ENCODE measurements at regions not wholly inside any gene's neighbourhood (a gene's known extent, or its start where the extent isn't known, plus 50 kb on each side); places are given as distances from the start of the nearest gene placed in this dataset.
A peak's percentile ranks its signal among the peaks of the same experiment; 100 is the strongest.

GRCh38 chr3:111244760-111245159, 173.1 kb downstream of the NECTIN3 start:
- DNase-seq (ENCODE audit: low read depth in 2 of 2) = no peak

- DNase-seq (ENCODE audit: low read depth in 2 of 2) = peak in 1 of 2 experiments; percentile 40
Measured at GRCh38 chr3:111246967-111247760, 175.5 kb downstream of the NECTIN3 start.

- no peak for DNase-seq (ENCODE audit: low read depth in 2 of 2)
Measured at GRCh38 chr3:111248406-111248805, 176.8 kb downstream of the NECTIN3 start.

- DNase-seq (ENCODE audit: low read depth in 2 of 2) = no peak
Measured at GRCh38 chr3:111249421-111249820, 177.8 kb downstream of the NECTIN3 start.

GRCh38 chr3:111252779-111253178, 181.2 kb downstream of the NECTIN3 start:
- no peak for DNase-seq (ENCODE audit: low read depth in 2 of 2)

- no peak for DNase-seq (ENCODE audit: low read depth in 2 of 2)
Measured at GRCh38 chr3:111253733-111254132, 182.1 kb downstream of the NECTIN3 start.

- DNase-seq (ENCODE audit: low read depth in 2 of 2) = no peak
Measured at GRCh38 chr3:111260878-111261277, 189.3 kb downstream of the NECTIN3 start.

GRCh38 chr3:111269777-111270176, 198.2 kb downstream of the NECTIN3 start:
- no peak for DNase-seq (ENCODE audit: low read depth in 2 of 2)

GRCh38 chr3:111277226-111277625, 205.6 kb downstream of the NECTIN3 start:
- DNase-seq (ENCODE audit: low read depth in 2 of 2) = peak; percentile 25 to 37

GRCh38 chr3:111278959-111279358, 207.3 kb downstream of the NECTIN3 start:
- no peak for DNase-seq (ENCODE audit: low read depth in 2 of 2)

- DNase-seq (ENCODE audit: low read depth in 2 of 2) = no peak
Measured at GRCh38 chr3:111282024-111282423, 210.4 kb downstream of the NECTIN3 start.

- DNase-seq (ENCODE audit: low read depth in 2 of 2) = no peak
Measured at GRCh38 chr3:111283165-111283564, 211.5 kb downstream of the NECTIN3 start.

GRCh38 chr3:111284503-111285183, 213.0 kb downstream of the NECTIN3 start:
- no peak for DNase-seq (ENCODE audit: low read depth in 2 of 2)

- no peak for DNase-seq (ENCODE audit: low read depth in 2 of 2)
Measured at GRCh38 chr3:111285184-111285538, 213.5 kb downstream of the NECTIN3 start.

GRCh38 chr3:111285694-111286093, 214.1 kb downstream of the NECTIN3 start:
- no peak for DNase-seq (ENCODE audit: low read depth in 2 of 2)

GRCh38 chr3:111286746-111287145, 215.1 kb downstream of the NECTIN3 start:
- no peak for DNase-seq (ENCODE audit: low read depth in 2 of 2)

- DNase-seq (ENCODE audit: low read depth in 2 of 2) = no peak
Measured at GRCh38 chr3:111292117-111292516, 220.5 kb downstream of the NECTIN3 start.

GRCh38 chr3:111299192-111299615, 227.6 kb downstream of the NECTIN3 start:
- peak; percentile 30 to 34 for DNase-seq (ENCODE audit: low read depth in 2 of 2)

- no peak for DNase-seq (ENCODE audit: low read depth in 2 of 2)
Measured at GRCh38 chr3:111301238-111301798, 229.7 kb downstream of the NECTIN3 start.

- DNase-seq (ENCODE audit: low read depth in 2 of 2) = no peak
Measured at GRCh38 chr3:111302063-111302462, 230.4 kb downstream of the NECTIN3 start.

GRCh38 chr3:111303760-111304159, 232.1 kb downstream of the NECTIN3 start:
- peak; percentile 60 to 61 for DNase-seq (ENCODE audit: low read depth in 2 of 2)

- no peak for DNase-seq (ENCODE audit: low read depth in 2 of 2)
Measured at GRCh38 chr3:111307676-111308075, 234.3 kb upstream of the CD96 start.

- no peak for DNase-seq (ENCODE audit: low read depth in 2 of 2)
Measured at GRCh38 chr3:111311126-111311525, 230.9 kb upstream of the CD96 start.

Measured in fibroblast of skin of left quadriceps (primary cell).